K562 (cell line): ENCODE measurements at regions not wholly inside any gene's neighbourhood (a gene's known extent, or its start where the extent isn't known, plus 50 kb on each side); places are given as distances from the start of the nearest gene placed in this dataset.

Source experiments
- ATAC-seq: fragments of 200-7000 bp; cut with Tn5 transposase; 3 replicates; pipeline ENCODE4 v1.9.1; 2020; ENCODE audit warnings: moderate library complexity
- BruUV-seq: library from RNA; stranded (reverse); fragments of 400-500 nt; replicated peaks from 2 replicates; lab custom pipeline; 2021; lab: Mats Ljungman, UMichigan
- CTCF ChIA-PET: fragments of 300-600 bp; formaldehyde crosslinking; extraction: SDS; loops from one replicate; lab custom pipeline; 2021; ENCODE audit warnings: low intra/inter-chr PET ratio; lab: Yijun Ruan, JAX
- POLR2A ChIA-PET: fragments of 300-600, 350-650 bp; sonication (Branson Sonifier 250); formaldehyde crosslinking; extraction: SDS; loops from one replicate; lab custom pipeline; 2021; ENCODE audit warnings: antibody characterized with exemption, inconsistent platforms; lab: Yijun Ruan, JAX
- DNase-seq, 4 experiments: peaks; one replicate each; pipeline versions ENCODE4 v3.0.0 to v3.0.0-alpha.2; 2011 to 2018; ENCODE audit warnings: low spot score in 3 of 4, mixed read lengths in 3 of 4; ENCODE audit errors: extremely low read depth in 1 of 4
- FAIRE-seq: peaks from 2 replicates; lab custom pipeline; 2011; peaks lifted over from hg19 to GRCh38; lab: Jason Lieb, UNC
- H2AFZ ChIP-seq: 2 replicates; pipeline ENCODE4 v1.6.0; 2011; ENCODE audit warnings: low read depth, low read length, control low read depth, inconsistent platforms
- H3K27ac ChIP-seq: fragments of 200-600 bp; 3 replicates; pipeline ENCODE4 v1.8.0; 2011; ENCODE audit warnings: low read depth, mild to moderate bottlenecking, control low read depth, inconsistent platforms, low read length, moderate library complexity, mixed read lengths; ENCODE audit errors: extremely low read depth
- H3K27me3 ChIP-seq, 2 experiments: fragments of 300-600 bp in 1 of 2; 2 replicates in 1 of 2; 3 replicates in 1 of 2; pipeline versions ENCODE4 v1.6.0 to v1.8.0; 2011; ENCODE audit warnings: inconsistent platforms in 2 of 2, low read length in 2 of 2, mild to moderate bottlenecking in 1 of 2, mixed read lengths in 1 of 2, moderate library complexity in 1 of 2; ENCODE audit not compliant: control insufficient read depth in 2 of 2, insufficient read depth in 2 of 2
- H3K36me3 ChIP-seq: fragments of 300-600 bp; 3 replicates; pipeline ENCODE4 v1.8.0; 2011; ENCODE audit warnings: mild to moderate bottlenecking, low read length, inconsistent platforms; ENCODE audit not compliant: control insufficient read depth, insufficient read depth
- H3K4me1 ChIP-seq, 2 experiments: fragments of 200-600 bp in 1 of 2; replicated peaks in 1 of 2; 2 replicates in 1 of 2; 3 replicates in 1 of 2; pipeline versions ENCODE4 v1.5.1 to v1.8.0; 2011; ENCODE audit warnings: inconsistent platforms in 2 of 2, low read length in 2 of 2, mild to moderate bottlenecking in 1 of 2, mixed read lengths in 1 of 2, moderate library complexity in 1 of 2; ENCODE audit not compliant: control insufficient read depth in 2 of 2, insufficient read depth in 2 of 2
- H3K4me2 ChIP-seq: 2 replicates; pipeline ENCODE4 v1.6.1; 2011; ENCODE audit warnings: low read length, control low read depth, inconsistent platforms, mixed read lengths; ENCODE audit not compliant: insufficient read depth
- H3K4me3 ChIP-seq: fragments of 200-600 bp; sonication (generic), shearing (Covaris generic); 2 replicates; pipeline ENCODE4 v1.5.1; 2016; ENCODE audit warnings: control low read depth, inconsistent platforms
- H3K79me2 ChIP-seq: fragments of 200-600 bp; 3 replicates; pipeline ENCODE4 v1.8.0; 2011; ENCODE audit warnings: low read length, inconsistent platforms; ENCODE audit not compliant: control insufficient read depth, insufficient read depth
- H3K9ac ChIP-seq, 2 experiments: 2 replicates each; pipeline versions ENCODE4 v1.6.0 to v1.6.1; 2011; ENCODE audit warnings: low read depth in 2 of 2, low read length in 2 of 2, control low read depth in 1 of 2, inconsistent platforms in 1 of 2, mild to moderate bottlenecking in 1 of 2, mixed read lengths in 1 of 2; ENCODE audit not compliant: insufficient read depth in 1 of 2
- H3K9me1 ChIP-seq: one replicate; pipeline ENCODE4 v1.6.0; 2011; ENCODE audit warnings: inconsistent platforms, mild to moderate bottlenecking, low read length, moderate library complexity; ENCODE audit not compliant: control insufficient read depth, insufficient read depth
- H3K9me3 ChIP-seq: replicated peaks from 2 replicates; pipeline ENCODE4 v1.5.1; 2011; ENCODE audit warnings: low read depth, low read length, inconsistent platforms; ENCODE audit not compliant: control insufficient read depth, insufficient read depth
- H4K20me1 ChIP-seq: replicated peaks from 2 replicates; pipeline ENCODE4 v1.6.1; 2011; ENCODE audit warnings: low read length, inconsistent platforms, mixed read lengths; ENCODE audit not compliant: control insufficient read depth, insufficient read depth
- CBX1 ChIP-seq: sonication (generic); IDR thresholded peaks from 2 replicates; pipeline ENCODE4 v1.6.1; 2016; ENCODE audit warnings: antibody characterized with exemption, low read depth, mild to moderate bottlenecking
- DEAF1 ChIP-seq: fragments of 450-650 bp; formaldehyde crosslinking; IDR thresholded peaks from 2 replicates; pipeline ENCODE4 v1.4.0; 2020; ENCODE audit warnings: mild to moderate bottlenecking, moderate library complexity
- ESRRA ChIP-seq: fragments of 450-650 bp; IDR thresholded peaks from 2 replicates; pipeline ENCODE4 v1.6.1; 2014; ENCODE audit warnings: low read depth, mild to moderate bottlenecking, moderate library complexity, borderline replicate concordance
- FOSL1 ChIP-seq: fragments of 200-800 bp; sonication (Bioruptor generic); conservative IDR thresholded peaks from 2 replicates; pipeline ENCODE4 v1.6.1; 2016; ENCODE audit warnings: missing genetic modification characterization, missing compliant biosample characterization
- HNRNPLL ChIP-seq: fragments of 200-400 bp; formaldehyde crosslinking; IDR thresholded peaks from 2 replicates; pipeline ENCODE4 v1.6.1; 2017; ENCODE audit warnings: low read length, low read depth, mild to moderate bottlenecking; ENCODE audit not compliant: poor library complexity, severe bottlenecking
- IRF9 ChIP-seq: fragments of 450-650 bp; IDR thresholded peaks from 2 replicates; pipeline ENCODE4 v1.6.1; 2016; ENCODE audit warnings: missing biosample characterization, missing genetic modification characterization
- PTBP1 ChIP-seq: fragments of 200-400 bp; formaldehyde crosslinking; IDR thresholded peaks from 2 replicates; pipeline ENCODE4 v1.6.1; 2017; ENCODE audit warnings: low read depth, low read length
- RFX5 ChIP-seq: IDR thresholded peaks from 2 replicates; pipeline ENCODE4 v1.6.1; 2011; ENCODE audit warnings: low read depth, mild to moderate bottlenecking, improper control_type of control experiment, low read length
- ZNF133 ChIP-seq: fragments of 250-450 bp; sonication (Bioruptor Pico); IDR thresholded peaks from 2 replicates; pipeline ENCODE4 v1.4.0; 2020; ENCODE audit warnings: mild to moderate bottlenecking
- ZNF212 ChIP-seq: fragments of 450-650 bp; formaldehyde crosslinking; IDR thresholded peaks from 2 replicates; pipeline ENCODE4 v1.4.0; 2020; ENCODE audit warnings: mild to moderate bottlenecking
- ZNF274 ChIP-seq: IDR thresholded peaks from 2 replicates; pipeline ENCODE4 v1.6.1; 2011; ENCODE audit warnings: low read depth, mild to moderate bottlenecking, low read length, moderate library complexity, borderline replicate concordance
- ZNF354B ChIP-seq: fragments of 250-450 bp; sonication (Bioruptor Pico); IDR thresholded peaks from 2 replicates; pipeline ENCODE4 v1.4.0; 2020
- WGBS: fragments of 100-300 bp; shearing (Covaris generic); methylation state at CpG from one replicate; pipeline ENCODE4 v1.1.6; 2016; ENCODE audit warnings: low coverage, mixed read lengths; ENCODE audit not compliant: insufficient coverage; ENCODE audit errors: missing lambda C conversion rate; 5-methylcytosine and 5-hydroxymethylcytosine counted together
- in situ Hi-C: fragments of 300-500 bp; cut with MboI; formaldehyde crosslinking; loops from 4 replicates; pipeline ENCODE4 v1.15.0; 2018; ENCODE audit warnings: inconsistent platforms, mixed read lengths
- intact Hi-C: fragments of 100-400 bp; cut with micrococcal nuclease; formaldehyde crosslinking; loops from 2 replicates; pipeline ENCODE4 v1.14.2; 2022

- 0% methylated on average over 4 of the region's 4 CpGs for WGBS
- in situ Hi-C loops (no loop called here), intact Hi-C loops (no loop called here)
- no peak for ATAC-seq
- no peak overlapping the region for H3K4me2 ChIP-seq
- POLR2A ChIA-PET, result no interaction called here
- no peak overlapping the region for H3K27ac ChIP-seq
- no TSS peak for BruUV-seq
- no peaks in the 10 kb centered on the region for H3K9me1 ChIP-seq
- H3K79me2 ChIP-seq, result no peaks in the 10 kb centered on the region
- DNase-seq, result no peak
- no peaks in the 10 kb centered on the region for H4K20me1 ChIP-seq
- H3K4me3 ChIP-seq, result no peak overlapping the region
- FAIRE-seq, result no peak
- H3K27me3 ChIP-seq, result peaks cover 17 to 20% of the 10 kb centered on the region in 2 experiments
- no peaks in the 10 kb centered on the region for H3K36me3 ChIP-seq
- H3K9me3 ChIP-seq, result no peaks in the 10 kb centered on the region
- no peak overlapping the region for H2AFZ ChIP-seq
- peaks cover 0 to 8% of the 10 kb centered on the region in 2 experiments; a peak in 1 of 5 replicates for H3K4me1 ChIP-seq
- no peak overlapping the region for H3K9ac ChIP-seq
- CTCF ChIA-PET, result no interaction called here
- TF ChIP-seq RFX5, result no peak
- no peak for TF ChIP-seq ESRRA
- no peak for TF ChIP-seq IRF9 (tag)
- no peak for TF ChIP-seq ZNF212
- no peak for TF ChIP-seq FOSL1 (tag)
- TF ChIP-seq CBX1, result no peak
- no peak for TF ChIP-seq HNRNPLL
- TF ChIP-seq ZNF274, result no peak
- no peak for TF ChIP-seq ZNF133
- TF ChIP-seq ZNF354B (CRISPR knock-in tag), result no peak
- TF ChIP-seq DEAF1, result no peak
- TF ChIP-seq PTBP1, result no peak
These were observed 67.2 kb upstream of the TMEM17 start for GRCh38 chr2:62573137-62573731.
